Kidney tubule cell (primary cell): ENCODE measurements at regions not wholly inside any gene's neighbourhood (a gene's known extent, or its start where the extent isn't known, plus 50 kb on each side); places are given as distances from the start of the nearest gene placed in this dataset.
"Not testable (repeated sequence)": the region's sequence is repeated elsewhere in the genome, so short reads cannot be mapped to it uniquely, and the experiment has no call there.

ENCODE experiments used
- DNase-seq: peaks from one replicate; pipeline ENCODE4 v3.0.0-alpha.2; 2018; ENCODE audit warnings: low spot score

- no peak for DNase-seq
These were observed 67.2 kb upstream of the ZNF527 start for GRCh38 chr19:37303591-37304171.

DNA sequence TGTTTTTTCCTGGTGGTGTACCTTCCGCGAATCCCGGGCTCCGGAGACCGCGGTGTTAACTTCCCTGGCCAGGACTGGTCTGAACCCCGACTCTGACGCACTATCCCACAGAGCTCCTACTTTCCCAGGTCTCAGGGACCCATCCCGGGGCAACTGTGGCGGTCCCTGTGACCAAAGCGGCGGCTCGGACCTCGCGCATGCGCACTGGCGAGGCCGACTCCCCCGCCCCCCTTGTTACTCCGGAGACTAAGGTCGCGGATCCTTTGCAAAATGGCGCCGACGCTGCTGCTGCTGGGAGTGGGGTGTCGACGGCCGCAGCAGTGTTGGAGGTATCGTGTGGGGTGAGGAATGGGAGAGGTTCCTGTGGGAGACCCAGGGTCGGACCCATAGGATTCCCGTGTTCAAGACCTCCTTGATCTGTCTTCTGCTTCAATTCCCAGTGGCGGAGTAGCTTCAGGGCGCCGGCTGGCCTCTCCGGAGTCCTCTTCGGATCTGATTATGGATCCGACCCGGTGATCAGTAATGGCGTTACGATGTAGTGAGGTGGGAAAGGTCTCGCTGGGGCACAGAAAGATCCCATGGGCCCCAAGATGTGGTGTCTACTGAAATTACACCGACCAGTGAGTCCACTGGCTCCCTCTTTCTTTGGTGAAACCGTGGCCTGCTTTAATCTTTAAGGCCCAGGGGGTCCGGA lies 66.6 kb upstream of the ZNF527 start:
- peak; percentile 27 for DNase-seq

DNA sequence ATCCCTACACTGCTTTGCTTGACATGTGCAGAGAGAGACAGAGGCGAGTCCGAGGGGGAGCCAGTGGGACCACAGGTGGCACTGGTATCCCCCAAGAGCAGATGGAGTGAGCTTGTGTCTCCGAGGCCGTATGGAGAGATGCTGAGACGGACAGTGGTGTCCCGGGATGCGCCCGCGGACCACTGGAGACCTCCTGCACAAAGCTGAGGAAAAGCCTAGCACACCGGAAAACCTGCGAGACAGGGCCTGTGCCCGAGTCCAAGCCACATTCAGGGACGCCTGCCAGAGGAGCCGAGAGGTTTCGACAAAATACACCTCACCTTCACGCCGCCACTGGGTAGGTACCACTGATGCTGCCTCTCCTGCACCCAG lies 66.0 kb upstream of the ZNF527 start:
- no peak for DNase-seq

DNA sequence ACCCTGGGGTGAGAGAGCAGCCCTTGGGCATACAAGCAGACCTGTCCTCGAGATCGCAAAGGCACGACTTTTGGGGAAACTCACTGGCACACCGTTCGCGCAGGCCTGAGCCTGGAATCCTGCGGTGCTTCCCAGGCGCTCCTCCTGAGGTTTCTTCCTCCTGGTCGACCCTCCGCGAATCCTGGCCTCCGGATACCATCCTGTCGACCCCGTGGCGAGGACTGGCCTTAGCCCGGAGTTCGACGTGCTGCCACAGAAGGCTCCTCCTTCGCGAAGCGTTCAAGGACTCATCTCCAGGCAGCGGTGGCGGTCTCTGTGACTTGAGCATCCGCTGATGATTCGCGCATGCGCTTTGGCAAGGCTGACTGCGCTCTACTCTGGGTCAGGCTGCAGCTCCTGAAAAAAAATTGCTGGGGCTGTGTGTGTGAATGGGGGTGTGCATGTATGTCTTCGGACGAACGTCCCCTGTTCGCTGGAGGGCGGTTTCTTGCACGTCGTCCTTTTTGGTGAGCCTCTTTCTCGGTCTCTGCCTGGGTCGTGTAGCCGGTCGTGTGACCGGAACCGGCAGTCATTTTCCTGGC lies 64.4 kb upstream of the ZNF527 start:
- DNase-seq, result no peak

- no peak for DNase-seq
These were observed 60.9 kb upstream of the ZNF527 start for GRCh38 chr19:37309834-37310575.

- peak; percentile 56 for DNase-seq
These were observed 58.2 kb upstream of the ZNF527 start for GRCh38 chr19:37312531-37313334.

DNA sequence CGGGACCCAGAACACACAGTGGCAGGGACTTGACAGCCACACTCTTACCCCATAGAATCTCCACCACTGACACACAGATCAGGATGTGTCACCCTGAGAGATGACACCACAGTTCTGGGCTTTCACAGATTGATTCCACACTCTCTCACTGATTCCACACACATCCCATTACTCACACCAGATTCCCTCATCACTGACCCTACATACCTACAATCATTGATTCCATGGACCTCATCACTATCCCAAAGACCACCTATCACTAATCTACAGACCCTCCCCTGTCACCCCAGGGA lies 57.6 kb upstream of the ZNF527 start:
- no peak for DNase-seq

- DNase-seq, result peak; percentile 99
These were observed 53.3 kb upstream of the ZNF527 start for GRCh38 chr19:37317403-37318209.

DNA sequence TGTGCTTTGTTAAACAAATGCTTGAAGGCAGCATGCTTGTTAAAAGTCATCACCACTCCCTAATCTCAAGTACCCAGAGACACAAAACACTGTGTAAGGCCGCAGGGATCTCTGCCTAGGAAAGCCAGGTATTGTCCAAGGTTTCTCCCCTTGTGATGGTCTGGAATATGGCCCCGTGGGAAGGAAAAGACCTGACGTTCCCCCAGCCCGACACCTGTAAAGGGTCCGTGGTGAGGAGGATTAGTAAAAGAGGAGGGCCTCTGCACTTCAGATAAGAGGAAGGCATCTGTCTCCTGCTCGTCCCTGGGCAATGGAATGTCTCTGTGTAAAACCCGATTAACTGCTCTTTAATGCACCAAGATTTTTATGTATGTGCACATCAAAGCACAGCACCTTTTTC lies 49.9 kb upstream of the ZNF527 start:
- not testable (repeated sequence) for DNase-seq
